Smooth muscle cell (in vitro differentiated cells): ENCODE measurements at regions not wholly inside any gene's neighbourhood (a gene's known extent, or its start where the extent isn't known, plus 50 kb on each side); places are given as distances from the start of the nearest gene placed in this dataset.

Source experiments
- DNase-seq: peaks from one replicate; lab custom pipeline; 2025; ENCODE audit not compliant: unreplicated experiment; lab: John Stamatoyannopoulos, UW
- H2AFZ ChIP-seq: fragments of 200-600 bp; sonication (generic); 2 replicates; pipeline ENCODE4 v1.6.0; 2016; ENCODE audit warnings: antibody characterized with exemption, low read depth, mild to moderate bottlenecking
- H3F3A ChIP-seq: fragments of 200-600 bp; sonication (generic); 2 replicates; pipeline ENCODE4 v1.6.0; 2017; ENCODE audit warnings: antibody characterized with exemption, low read depth
- H3K27ac ChIP-seq: fragments of 200-600 bp; sonication (generic); 2 replicates; pipeline ENCODE4 v1.5.1; 2016; ENCODE audit warnings: low read depth, mild to moderate bottlenecking
- H3K27me3 ChIP-seq: fragments of 200-600 bp; sonication (generic); 2 replicates; pipeline ENCODE4 v1.6.1; 2016; ENCODE audit warnings: low read depth, mild to moderate bottlenecking
- H3K36me3 ChIP-seq: fragments of 200-600 bp; sonication (generic); 2 replicates; pipeline ENCODE4 v1.5.1; 2016; ENCODE audit warnings: low read depth
- H3K4me1 ChIP-seq: fragments of 200-600 bp; sonication (generic); 2 replicates; pipeline ENCODE4 v1.5.1; 2016; ENCODE audit warnings: low read depth
- H3K4me2 ChIP-seq: fragments of 200-600 bp; sonication (generic); 2 replicates; pipeline ENCODE4 v1.6.0; 2016; ENCODE audit warnings: mild to moderate bottlenecking
- H3K4me3 ChIP-seq: fragments of 200-600 bp; sonication (generic); 2 replicates; pipeline ENCODE4 v1.5.1; 2016; ENCODE audit warnings: mild to moderate bottlenecking
- H3K79me2 ChIP-seq: fragments of 200-600 bp; sonication (generic); 2 replicates; pipeline ENCODE4 v1.6.0; 2016; ENCODE audit warnings: low read depth, mild to moderate bottlenecking
- H3K9ac ChIP-seq: fragments of 200-600 bp; sonication (generic); 2 replicates; pipeline ENCODE4 v1.6.0; 2016; ENCODE audit warnings: low read depth
- H3K9me3 ChIP-seq: fragments of 200-600 bp; sonication (generic); replicated peaks from 2 replicates; pipeline ENCODE4 v1.5.1; 2016; ENCODE audit warnings: low read depth
- H4K20me1 ChIP-seq: fragments of 200-600 bp; sonication (generic); 2 replicates; pipeline ENCODE4 v1.6.0; 2016; ENCODE audit warnings: low read depth
- CTCF ChIP-seq: fragments of 200-600 bp; sonication (generic); IDR thresholded peaks from 2 replicates; pipeline ENCODE4 v1.5.1; 2017; ENCODE audit warnings: borderline replicate concordance, mild to moderate bottlenecking, antibody characterized with exemption; ENCODE audit not compliant: insufficient read depth, poor library complexity, severe bottlenecking
- WGBS: methylation state at CpG from one replicate; pipeline ENCODE4 v1.1.7; 2016; ENCODE audit warnings: low lambda C conversion rate; 5-methylcytosine and 5-hydroxymethylcytosine counted together

GRCh38 chr15:46795685-46796084, 921.6 kb upstream of the SEMA6D start:
- 99% methylated on average over 3 of the region's 3 CpGs for WGBS
- DNase-seq = no peak
- Histone ChIP-seq H3K4me1 (peaks cover 7% of the 10 kb centered on the region), H3K36me3 (no peaks in the 10 kb centered on the region), H3K27me3 (no peaks in the 10 kb centered on the region), H3K9me3 (no peaks in the 10 kb centered on the region), H3K4me2 (no peak overlapping the region), H2AFZ (no peak overlapping the region), H3K79me2 (no peaks in the 10 kb centered on the region), H3F3A (no peaks in the 10 kb centered on the region), H3K4me3 (no peak overlapping the region), H4K20me1 (no peaks in the 10 kb centered on the region), H3K27ac (no peak overlapping the region), H3K9ac (no peak overlapping the region)
- no peak for TF ChIP-seq CTCF

GRCh38 chr15:46808834-46809233, 908.5 kb upstream of the SEMA6D start:
- Histone ChIP-seq H3K79me2 (no peaks in the 10 kb centered on the region), H3K4me1 (no peaks in the 10 kb centered on the region), H3K27ac (no peak overlapping the region), H3K27me3 (no peaks in the 10 kb centered on the region), H4K20me1 (no peaks in the 10 kb centered on the region), H3K9me3 (no peaks in the 10 kb centered on the region), H3K36me3 (no peaks in the 10 kb centered on the region), H2AFZ (peak overlapping the region; percentile 7), H3K9ac (no peak overlapping the region), H3F3A (no peaks in the 10 kb centered on the region), H3K4me2 (no peak overlapping the region), H3K4me3 (no peak overlapping the region)
- 57% methylated on average over 1 of the region's 1 CpG for WGBS
- no peak for TF ChIP-seq CTCF
- DNase-seq = no peak

- no peak overlapping the region for H2AFZ ChIP-seq
- H3K4me3 ChIP-seq = no peak overlapping the region
- H3K4me1 ChIP-seq = no peaks in the 10 kb centered on the region
- 87% methylated on average over 4 of the region's 4 CpGs for WGBS
- H3K27me3 ChIP-seq = no peaks in the 10 kb centered on the region
- H3K27ac ChIP-seq = no peak overlapping the region
- no peaks in the 10 kb centered on the region for H3K9me3 ChIP-seq
- H3K79me2 ChIP-seq = no peaks in the 10 kb centered on the region
- no peak overlapping the region for H3K4me2 ChIP-seq
- no peaks in the 10 kb centered on the region for H3F3A ChIP-seq
- no peak for DNase-seq
- TF ChIP-seq CTCF = no peak
- H3K36me3 ChIP-seq = no peaks in the 10 kb centered on the region
- H3K9ac ChIP-seq = no peak overlapping the region
- H4K20me1 ChIP-seq = no peaks in the 10 kb centered on the region
Observed at GRCh38 chr15:46815240-46815639, 902.1 kb upstream of the SEMA6D start.

DNA sequence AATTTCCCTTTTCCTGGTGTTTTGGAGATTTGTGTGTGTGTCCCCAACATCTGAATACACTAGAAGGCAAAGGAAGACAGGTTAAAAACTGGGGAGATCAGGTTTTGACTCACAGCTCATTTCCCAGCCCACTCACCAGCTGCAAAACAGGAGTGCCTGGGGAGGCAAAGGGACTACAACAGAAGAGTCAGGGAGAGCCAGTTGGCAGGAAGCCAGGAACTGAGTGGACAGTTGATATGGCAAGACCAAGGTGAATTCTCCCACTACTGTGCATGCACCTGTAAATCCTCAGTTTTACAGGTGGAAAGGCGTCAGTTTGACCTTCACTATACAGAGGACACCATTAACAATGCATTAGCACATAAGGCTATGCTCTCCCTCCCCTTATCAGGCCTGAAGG, 901.5 kb upstream of the SEMA6D start:
- no peak overlapping the region for H3K27ac ChIP-seq
- WGBS = 94% methylated on average over 1 of the region's 1 CpG
- H2AFZ ChIP-seq = no peak overlapping the region
- no peaks in the 10 kb centered on the region for H3K79me2 ChIP-seq
- no peak for DNase-seq
- H3K9ac ChIP-seq = no peak overlapping the region
- H3K4me3 ChIP-seq = no peak overlapping the region
- TF ChIP-seq CTCF = no peak
- no peaks in the 10 kb centered on the region for H3F3A ChIP-seq
- H4K20me1 ChIP-seq = no peaks in the 10 kb centered on the region
- no peaks in the 10 kb centered on the region for H3K36me3 ChIP-seq
- no peaks in the 10 kb centered on the region for H3K4me1 ChIP-seq
- no peaks in the 10 kb centered on the region for H3K27me3 ChIP-seq
- no peak overlapping the region for H3K4me2 ChIP-seq
- no peaks in the 10 kb centered on the region for H3K9me3 ChIP-seq
